Pancreas (tissue), 10 donors: ENCODE measurements at regions not wholly inside any gene's neighbourhood (a gene's known extent, or its start where the extent isn't known, plus 50 kb on each side); places are given as distances from the start of the nearest gene placed in this dataset.
"Not testable (repeated sequence)": the region's sequence is repeated elsewhere in the genome, so short reads cannot be mapped to it uniquely, and the experiment has no call there.

Experiments
- ATAC-seq, 4 donors: fragments of 200-7000 bp; cut with Tn5 transposase; one replicate each; pipeline versions ENCODE4 v1.8.0 to v1.9.1; 2020; ENCODE audit warnings: mild to moderate bottlenecking in 4 of 4, moderate library complexity in 4 of 4
- DNase-seq, 6 donors: peaks; one replicate each; pipeline ENCODE4 v3.0.0-alpha.2; 2020
- FAIRE-seq: peaks from 2 replicates; lab custom pipeline; 2012; peaks lifted over from hg19 to GRCh38; lab: Jason Lieb, UNC
- H3K27ac ChIP-seq, 4 donors: fragments of 200-600 bp; sonication (generic); 1 replicate in 3 of 4; 2 replicates in 1 of 4; pipeline versions ENCODE4 v1.5.0 to v1.8.0; 2020
- H3K27me3 ChIP-seq, 4 donors: fragments of 200-600 bp; one replicate each; pipeline ENCODE4 v1.8.0; 2021
- H3K36me3 ChIP-seq, 3 donors: fragments of 200-600 bp; sonication (generic) in 1 of 3; one replicate each; pipeline versions ENCODE4 v1.5.0 to v1.8.0; 2020 to 2021
- H3K4me1 ChIP-seq, 3 donors: fragments of 200-600 bp; one replicate each; pipeline ENCODE4 v1.8.0; 2021
- H3K4me3 ChIP-seq, 4 donors: fragments of 200-600 bp; sonication (generic) in 2 of 4; one replicate each; pipeline versions ENCODE4 v1.5.0 to v1.8.0; 2020 to 2021
- H3K9me3 ChIP-seq, 4 donors: fragments of 200-600 bp; one replicate each; pipeline ENCODE4 v1.8.0; 2021
- CTCF ChIP-seq, 4 donors: fragments of 200-600 bp; sonication (generic) in 3 of 4; IDR thresholded peaks; one replicate each; pipeline versions ENCODE4 v1.5.0 to v1.8.0; 2021; ENCODE audit warnings: antibody characterized with exemption in 4 of 4
- WGBS, 2 donors: extraction: QIAGEN DNeasy Blood & Tissue Kit; methylation state at CpG; one replicate each; pipeline ENCODE4 v1.1.7; 2013; 5-methylcytosine and 5-hydroxymethylcytosine counted together
- intact Hi-C, 3 donors: fragments of 100-400 bp; cut with DNase I; formaldehyde crosslinking; loops; one replicate each; pipeline versions ENCODE4 v1.11.1 to v1.14.2; 2022
- donor health status: healthy with polysubstance abuse.
- donor health status: DM: no; HTN: no; CAD: no; lungs with moderate emphysema.
- donor health status: DM: no; HTN: no; CAD: no.
- donor health status: control.
- donor health status: control.
- donor health status: Bipolar disorder and iron deficiency.
- donor health status: DM: yes; HTN: yes; CAD: no.
- donor health status: DM: no; HTN: no; CAD: no.
- donor health status: DM: no; HTN: no; CAD: no.
- donor health status: DM: yes; HTN: yes; CAD: no.

- WGBS, 2 donors: 57 to 64% methylated on average over 2 of the region's 2 CpGs
- Histone ChIP-seq H3K36me3 (no peaks in the 10 kb centered on the region), H3K4me1 (no peaks in the 10 kb centered on the region), H3K4me3 (no peak overlapping the region), H3K27me3 (no peaks in the 10 kb centered on the region), H3K9me3 (no peaks in the 10 kb centered on the region), H3K27ac (no peak overlapping the region)
- DNase-seq (no peak), FAIRE-seq (no peak), ATAC-seq (no peak)
- intact Hi-C loops: no loop called here
- TF ChIP-seq CTCF (IDR thresholded peaks at IDR 0.05): no peak
Observed at GRCh38 chr7:42560866-42561265, 323.9 kb upstream of the GLI3 start.

DNA sequence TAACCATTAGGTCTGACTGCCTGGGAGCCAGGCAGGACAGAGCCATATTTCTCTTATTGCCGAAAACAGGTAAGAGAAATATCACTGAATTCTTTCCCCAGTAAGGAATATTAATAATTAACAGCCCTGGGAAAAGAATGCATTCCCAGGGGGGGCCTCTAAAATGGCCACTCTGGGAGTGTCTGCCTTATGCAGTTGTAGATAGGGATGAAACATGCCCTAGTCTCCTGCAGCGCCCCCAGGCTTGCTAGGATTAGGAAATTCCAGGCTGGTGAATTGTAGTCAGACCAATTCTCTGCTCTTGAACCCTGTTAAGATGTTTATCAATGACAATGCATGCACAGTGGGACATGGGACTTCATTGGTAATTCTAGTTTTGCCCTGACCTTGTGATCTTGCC is 317.9 kb upstream of the GLI3 start:
- H3K4me3 ChIP-seq, H3K36me3 ChIP-seq, H3K4me1 ChIP-seq, ATAC-seq, DNase-seq, FAIRE-seq, H3K9me3 ChIP-seq, H3K27ac ChIP-seq, intact Hi-C loops, H3K27me3 ChIP-seq: not testable (repeated sequence)
- WGBS, 2 donors: 68 to 79% methylated on average over 2 of the region's 2 CpGs

DNA sequence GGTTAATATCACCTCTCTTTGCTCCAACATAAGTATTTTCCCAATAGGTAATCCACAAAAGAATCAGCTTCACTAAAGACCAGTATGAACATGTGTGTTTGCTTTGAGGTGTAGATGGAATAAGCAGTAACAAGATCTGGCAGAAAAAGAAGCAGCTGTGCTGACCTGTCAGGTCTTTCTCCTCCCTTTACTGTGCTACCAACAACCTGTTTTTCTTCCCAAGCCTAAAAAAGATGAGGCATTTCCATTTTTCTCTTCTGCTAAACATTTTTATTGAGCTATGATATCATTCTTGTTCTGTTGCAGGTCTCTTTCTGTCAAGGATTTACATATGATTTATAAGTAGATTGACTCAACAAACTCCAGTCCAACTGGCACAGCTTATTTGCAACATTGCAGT is 315.2 kb upstream of the GLI3 start:
- Histone ChIP-seq H3K9me3 (no peaks in the 10 kb centered on the region), H3K4me1 (no peaks in the 10 kb centered on the region), H3K4me3 (no peak overlapping the region), H3K27me3 (no peaks in the 10 kb centered on the region), H3K27ac (no peak overlapping the region), H3K36me3 (no peaks in the 10 kb centered on the region)
- TF ChIP-seq CTCF (IDR thresholded peaks at IDR 0.05): no peak
- DNase-seq (no peak), FAIRE-seq (no peak), ATAC-seq (no peak)
- intact Hi-C loops: no loop called here

DNA sequence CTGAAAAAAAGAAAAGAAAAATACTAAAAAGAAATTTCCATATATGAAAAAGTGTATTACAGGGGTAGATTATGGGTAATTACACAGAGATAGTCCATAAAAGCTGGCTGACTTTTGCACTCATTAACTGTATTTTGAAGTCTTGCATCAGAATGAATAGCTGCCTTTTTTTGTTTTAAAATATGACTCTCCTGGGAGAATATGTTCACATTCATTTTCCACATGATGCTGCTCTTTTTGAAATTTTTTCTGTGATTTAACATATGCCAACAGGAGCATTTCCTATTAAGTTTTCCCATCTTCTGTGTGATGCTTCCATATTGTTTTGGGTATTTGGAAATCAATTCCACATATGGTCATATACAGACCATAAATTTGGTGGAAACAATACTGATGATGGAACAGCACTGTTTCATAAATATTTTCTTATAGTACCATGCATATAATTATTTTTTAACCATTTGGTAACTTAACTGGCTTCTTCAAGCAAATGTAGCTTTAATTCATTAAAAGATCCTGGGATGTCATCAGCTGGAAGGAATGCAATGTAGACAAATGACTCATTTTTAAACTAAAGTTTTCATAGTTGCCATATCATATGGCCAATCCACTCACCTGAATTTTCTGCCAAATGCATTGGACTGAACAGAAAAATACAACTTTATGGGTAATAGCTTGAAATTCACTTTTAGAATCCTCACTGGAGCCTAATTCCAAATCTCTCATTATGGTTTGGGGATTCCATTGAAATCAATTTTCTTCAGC is 313.9 kb upstream of the GLI3 start:
- no peak overlapping the region for H3K27ac ChIP-seq
- H3K4me1 ChIP-seq: no peaks in the 10 kb centered on the region
- H3K36me3 ChIP-seq: no peaks in the 10 kb centered on the region
- no peak for TF ChIP-seq CTCF (IDR thresholded peaks at IDR 0.05)
- intact Hi-C loops: no loop called here
- ATAC-seq (no peak), FAIRE-seq (no peak), DNase-seq (no peak)
- H3K27me3 ChIP-seq: no peaks in the 10 kb centered on the region
- no peaks in the 10 kb centered on the region for H3K9me3 ChIP-seq
- no peak overlapping the region for H3K4me3 ChIP-seq

GRCh38 chr7:42549866-42550485 is 313.0 kb upstream of the GLI3 start:
- WGBS, 2 donors: 32% methylated on average over 3 of the region's 3 CpGs
- intact Hi-C loops: no loop called here
- no peak for FAIRE-seq
- H3K27ac ChIP-seq: no peak overlapping the region
- ATAC-seq: no peak
- no peaks in the 10 kb centered on the region for H3K4me1 ChIP-seq
- H3K27me3 ChIP-seq: no peaks in the 10 kb centered on the region
- no peak for DNase-seq
- H3K36me3 ChIP-seq: no peaks in the 10 kb centered on the region
- TF ChIP-seq CTCF (IDR thresholded peaks at IDR 0.05): no peak
- H3K9me3 ChIP-seq: no peaks in the 10 kb centered on the region
- no peak overlapping the region for H3K4me3 ChIP-seq
